ENCODE measurements at regions not wholly inside any gene's neighbourhood (a gene's known extent, or its start where the extent isn't known, plus 50 kb on each side); places are given as distances from the start of the nearest gene placed in this dataset.

DNA sequence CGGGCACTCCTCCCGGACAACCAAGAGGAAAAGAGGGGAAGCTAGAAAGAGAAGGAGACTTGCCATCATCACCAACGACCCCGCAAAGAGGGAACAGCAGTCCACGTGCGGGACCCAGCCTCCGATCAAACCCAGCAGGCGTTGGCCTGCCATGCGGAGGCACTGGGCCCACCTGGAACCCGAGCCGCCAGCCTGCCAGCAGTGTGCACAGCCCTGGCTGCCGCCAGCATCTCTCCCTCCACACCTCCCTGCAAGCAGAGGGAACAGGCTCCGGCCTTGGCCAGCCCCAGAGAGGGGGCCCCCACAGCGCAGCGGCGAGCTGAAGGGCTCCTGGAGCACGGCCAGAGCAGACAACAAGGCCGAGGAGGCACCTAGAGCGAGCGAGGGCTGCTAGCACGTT lies 1244.7 kb upstream of the B3GALT2 start:
- TF ChIP-seq, protein P1, sequence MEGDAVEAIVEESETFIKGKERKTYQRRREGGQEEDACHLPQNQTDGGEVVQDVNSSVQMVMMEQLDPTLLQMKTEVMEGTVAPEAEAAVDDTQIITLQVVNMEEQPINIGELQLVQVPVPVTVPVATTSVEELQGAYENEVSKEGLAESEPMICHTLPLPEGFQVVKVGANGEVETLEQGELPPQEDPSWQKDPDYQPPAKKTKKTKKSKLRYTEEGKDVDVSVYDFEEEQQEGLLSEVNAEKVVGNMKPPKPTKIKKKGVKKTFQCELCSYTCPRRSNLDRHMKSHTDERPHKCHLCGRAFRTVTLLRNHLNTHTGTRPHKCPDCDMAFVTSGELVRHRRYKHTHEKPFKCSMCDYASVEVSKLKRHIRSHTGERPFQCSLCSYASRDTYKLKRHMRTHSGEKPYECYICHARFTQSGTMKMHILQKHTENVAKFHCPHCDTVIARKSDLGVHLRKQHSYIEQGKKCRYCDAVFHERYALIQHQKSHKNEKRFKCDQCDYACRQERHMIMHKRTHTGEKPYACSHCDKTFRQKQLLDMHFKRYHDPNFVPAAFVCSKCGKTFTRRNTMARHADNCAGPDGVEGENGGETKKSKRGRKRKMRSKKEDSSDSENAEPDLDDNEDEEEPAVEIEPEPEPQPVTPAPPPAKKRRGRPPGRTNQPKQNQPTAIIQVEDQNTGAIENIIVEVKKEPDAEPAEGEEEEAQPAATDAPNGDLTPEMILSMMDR (IDR thresholded peaks at IDR 0.05): no peak
- TF ChIP-seq EZH2 (IDR thresholded peaks at IDR 0.05): no peak

Data from neural progenitor cell (in vitro differentiated cells).